Body of pancreas (tissue), 4 donors: ENCODE measurements at regions not wholly inside any gene's neighbourhood (a gene's known extent, or its start where the extent isn't known, plus 50 kb on each side); places are given as distances from the start of the nearest gene placed in this dataset.

Experiments used
- POLR2A ChIP-seq, 3 donors: fragments of 450-650 bp; IDR thresholded peaks; one replicate each; pipeline ENCODE4 v1.6.1; 2016; ENCODE audit warnings: antibody characterized with exemption in 3 of 3, mild to moderate bottlenecking in 2 of 3
- TF ChIP-seq, protein P1 (sequence below), 7 experiments: fragments of 450-650 bp in 4 of 7; fragments of 200-600 bp in 3 of 7; sonication (generic) in 3 of 7; IDR thresholded peaks; one replicate each; pipeline ENCODE4 v1.5.1; 2016 to 2019; ENCODE audit warnings: antibody characterized with exemption in 7 of 7

- TF ChIP-seq, protein P1, sequence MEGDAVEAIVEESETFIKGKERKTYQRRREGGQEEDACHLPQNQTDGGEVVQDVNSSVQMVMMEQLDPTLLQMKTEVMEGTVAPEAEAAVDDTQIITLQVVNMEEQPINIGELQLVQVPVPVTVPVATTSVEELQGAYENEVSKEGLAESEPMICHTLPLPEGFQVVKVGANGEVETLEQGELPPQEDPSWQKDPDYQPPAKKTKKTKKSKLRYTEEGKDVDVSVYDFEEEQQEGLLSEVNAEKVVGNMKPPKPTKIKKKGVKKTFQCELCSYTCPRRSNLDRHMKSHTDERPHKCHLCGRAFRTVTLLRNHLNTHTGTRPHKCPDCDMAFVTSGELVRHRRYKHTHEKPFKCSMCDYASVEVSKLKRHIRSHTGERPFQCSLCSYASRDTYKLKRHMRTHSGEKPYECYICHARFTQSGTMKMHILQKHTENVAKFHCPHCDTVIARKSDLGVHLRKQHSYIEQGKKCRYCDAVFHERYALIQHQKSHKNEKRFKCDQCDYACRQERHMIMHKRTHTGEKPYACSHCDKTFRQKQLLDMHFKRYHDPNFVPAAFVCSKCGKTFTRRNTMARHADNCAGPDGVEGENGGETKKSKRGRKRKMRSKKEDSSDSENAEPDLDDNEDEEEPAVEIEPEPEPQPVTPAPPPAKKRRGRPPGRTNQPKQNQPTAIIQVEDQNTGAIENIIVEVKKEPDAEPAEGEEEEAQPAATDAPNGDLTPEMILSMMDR (IDR thresholded peaks at IDR 0.05) = no peak
- no peak for TF ChIP-seq POLR2A (IDR thresholded peaks at IDR 0.05)
These were observed 186.1 kb downstream of the ARL4A start for GRCh38 chr7:12873571-12873970.
